ENCODE measurements at regions not wholly inside any gene's neighbourhood (a gene's known extent, or its start where the extent isn't known, plus 50 kb on each side); places are given as distances from the start of the nearest gene placed in this dataset.

- H3K36me3 ChIP-seq (ENCODE audit: control insufficient read depth, insufficient read depth, low read length), result no peaks in the 10 kb centered on the region
- no peak overlapping the region for H3K4me3 ChIP-seq (ENCODE audit: low read length)
- no peaks in the 10 kb centered on the region for H3K4me1 ChIP-seq (ENCODE audit: control insufficient read depth, insufficient read depth, low read length)
- no peak for DNase-seq
- Mint-ChIP-seq H3K9me3 (no peaks in the 10 kb centered on the region), H3K27me3 (ENCODE audit: insufficient read depth) (no peaks in the 10 kb centered on the region), H3K4me3 (no peak overlapping the region), H3K4me1 (peaks cover 9% of the 10 kb centered on the region), H3K36me3 (ENCODE audit: low read depth) (no peaks in the 10 kb centered on the region), H3K27ac (no peak overlapping the region)
- no peaks in the 10 kb centered on the region for H3K9me3 ChIP-seq (ENCODE audit: control insufficient read depth, low read length)
- TF ChIP-seq CTCF (conservative IDR thresholded peaks at IDR 0.05), result no peak
- no peak overlapping the region for H3K27ac ChIP-seq (ENCODE audit: low read depth, low read length)
- no peaks in the 10 kb centered on the region for H3K27me3 ChIP-seq (ENCODE audit: control insufficient read depth, insufficient read depth, low read length, poor library complexity, severe bottlenecking)
- no peak overlapping the region for H3K9ac ChIP-seq (ENCODE audit: extremely low read depth, low read length, poor library complexity, severe bottlenecking)
- WGBS, 2 experiments (ENCODE audit: insufficient coverage in 1 of 2, insufficient read length in 1 of 2), result 95 to 97% methylated on average over 3 to 4 of the region's 4 CpGs
Observed at GRCh38 chr3:106454497-106454896, 585.7 kb upstream of the CBLB start.

DNA sequence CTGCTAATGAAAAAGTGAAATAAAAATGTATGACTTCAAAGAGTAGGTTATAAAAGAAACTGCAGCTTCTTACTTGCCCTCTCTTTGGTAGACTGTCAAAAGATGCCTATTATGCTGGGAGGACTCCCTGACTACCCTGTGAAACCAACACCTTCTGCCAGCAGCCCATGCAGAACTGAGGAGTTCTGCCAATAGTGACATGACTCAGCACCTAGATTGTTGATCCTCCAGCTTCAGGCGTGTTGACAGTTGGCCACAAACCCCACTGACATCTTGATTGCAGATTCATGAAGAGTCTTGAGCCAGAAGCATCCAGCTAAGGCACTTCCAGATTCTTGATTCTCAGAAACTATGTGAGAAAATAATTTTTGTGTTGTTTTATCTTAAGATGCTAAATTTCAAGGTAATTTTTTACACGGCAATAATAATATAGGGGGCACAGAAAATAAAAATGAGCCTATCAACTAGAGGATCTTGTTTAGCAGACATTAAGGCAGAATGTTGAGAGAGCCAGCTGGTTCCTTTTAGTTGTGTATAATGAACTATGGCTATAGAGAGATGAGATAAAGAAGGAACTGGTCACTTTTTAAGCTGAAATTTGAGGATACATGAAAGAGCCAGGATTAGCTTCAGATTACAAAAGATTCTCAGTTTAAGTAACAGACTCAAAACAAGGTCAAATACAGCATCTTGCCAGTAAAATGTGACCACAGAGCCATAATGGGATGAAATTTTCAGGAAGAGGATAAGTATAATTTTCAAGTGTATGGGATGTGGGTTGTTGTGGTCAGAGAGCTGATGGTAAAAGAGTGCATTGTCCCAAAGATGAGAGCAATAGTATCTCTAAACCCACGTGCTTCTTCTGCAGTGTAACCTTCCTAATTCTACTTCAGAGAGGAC, 588.7 kb upstream of the CBLB start:
- no peak overlapping the region for H3K4me3 ChIP-seq (ENCODE audit: low read length)
- Mint-ChIP-seq H3K27me3 (ENCODE audit: insufficient read depth) (no peaks in the 10 kb centered on the region), H3K9me3 (no peaks in the 10 kb centered on the region), H3K4me1 (peaks cover 9% of the 10 kb centered on the region), H3K4me3 (no peak overlapping the region), H3K36me3 (ENCODE audit: low read depth) (no peaks in the 10 kb centered on the region), H3K27ac (no peak overlapping the region)
- H3K9me3 ChIP-seq (ENCODE audit: control insufficient read depth, low read length), result no peaks in the 10 kb centered on the region
- no peak overlapping the region for H3K27ac ChIP-seq (ENCODE audit: low read depth, low read length)
- no peaks in the 10 kb centered on the region for H3K4me1 ChIP-seq (ENCODE audit: control insufficient read depth, insufficient read depth, low read length)
- no peak overlapping the region for H3K9ac ChIP-seq (ENCODE audit: extremely low read depth, low read length, poor library complexity, severe bottlenecking)
- H3K36me3 ChIP-seq (ENCODE audit: control insufficient read depth, insufficient read depth, low read length), result no peaks in the 10 kb centered on the region
- 79 to 95% methylated on average over 2 to 3 of the region's 3 CpGs for WGBS, 2 experiments (ENCODE audit: insufficient coverage in 1 of 2, insufficient read length in 1 of 2)
- DNase-seq, result peak; percentile 44
- no peaks in the 10 kb centered on the region for H3K27me3 ChIP-seq (ENCODE audit: control insufficient read depth, insufficient read depth, low read length, poor library complexity, severe bottlenecking)
- no peak for TF ChIP-seq CTCF (conservative IDR thresholded peaks at IDR 0.05)

GRCh38 chr3:106458952-106459351, 590.1 kb upstream of the CBLB start:
- H3K4me1 ChIP-seq (ENCODE audit: control insufficient read depth, insufficient read depth, low read length), result no peaks in the 10 kb centered on the region
- DNase-seq, result no peak
- H3K27me3 ChIP-seq (ENCODE audit: control insufficient read depth, insufficient read depth, low read length, poor library complexity, severe bottlenecking), result no peaks in the 10 kb centered on the region
- no peak overlapping the region for H3K27ac ChIP-seq (ENCODE audit: low read depth, low read length)
- 74 to 97% methylated on average over 2 to 3 of the region's 3 CpGs for WGBS, 2 experiments (ENCODE audit: insufficient coverage in 1 of 2, insufficient read length in 1 of 2)
- H3K9me3 ChIP-seq (ENCODE audit: control insufficient read depth, low read length), result no peaks in the 10 kb centered on the region
- H3K9ac ChIP-seq (ENCODE audit: extremely low read depth, low read length, poor library complexity, severe bottlenecking), result no peak overlapping the region
- H3K27me3 Mint-ChIP-seq (ENCODE audit: insufficient read depth), result no peaks in the 10 kb centered on the region
- no peak overlapping the region for H3K4me3 ChIP-seq (ENCODE audit: low read length)
- TF ChIP-seq CTCF (conservative IDR thresholded peaks at IDR 0.05), result no peak
- H3K36me3 Mint-ChIP-seq (ENCODE audit: low read depth), result no peaks in the 10 kb centered on the region
- no peak overlapping the region for H3K4me3 Mint-ChIP-seq
- peaks cover 9% of the 10 kb centered on the region for H3K4me1 Mint-ChIP-seq
- H3K27ac Mint-ChIP-seq, result no peak overlapping the region
- no peaks in the 10 kb centered on the region for H3K36me3 ChIP-seq (ENCODE audit: control insufficient read depth, insufficient read depth, low read length)
- no peaks in the 10 kb centered on the region for H3K9me3 Mint-ChIP-seq

All from endodermal cell (in vitro differentiated cells).